ENCODE measurements at regions not wholly inside any gene's neighbourhood (a gene's known extent, or its start where the extent isn't known, plus 50 kb on each side); places are given as distances from the start of the nearest gene placed in this dataset.

GRCh38 chr12:126518596-126519200 is 1453.5 kb downstream of the AACS start:
- DNase-seq (ENCODE audit: low spot score), result no peak

GRCh38 chr12:126519833-126520232 is 1454.6 kb downstream of the AACS start:
- DNase-seq (ENCODE audit: low spot score), result no peak

- DNase-seq (ENCODE audit: low spot score), result no peak
Observed at GRCh38 chr12:126523891-126524290, 1458.7 kb downstream of the AACS start.

- DNase-seq (ENCODE audit: low spot score), result peak; percentile 3
Observed at GRCh38 chr12:126534495-126534894, 1469.3 kb downstream of the AACS start.

- no peak for DNase-seq (ENCODE audit: low spot score)
Observed at GRCh38 chr12:126534942-126535341, 1469.7 kb downstream of the AACS start.

- DNase-seq (ENCODE audit: low spot score), result no peak
Observed at GRCh38 chr12:126535971-126536370, 1470.7 kb downstream of the AACS start.

GRCh38 chr12:126537961-126538530 is 1472.8 kb downstream of the AACS start:
- no peak for DNase-seq (ENCODE audit: low spot score)

GRCh38 chr12:126538888-126539287 is 1473.7 kb downstream of the AACS start:
- DNase-seq (ENCODE audit: low spot score), result no peak

GRCh38 chr12:126545411-126545810 is 1480.2 kb downstream of the AACS start:
- DNase-seq (ENCODE audit: low spot score), result no peak

GRCh38 chr12:126547905-126548304 is 1482.7 kb downstream of the AACS start:
- DNase-seq (ENCODE audit: low spot score), result no peak

GRCh38 chr12:126551869-126552268 is 1486.6 kb downstream of the AACS start:
- no peak for DNase-seq (ENCODE audit: low spot score)

GRCh38 chr12:126554625-126555024 is 1489.4 kb downstream of the AACS start:
- DNase-seq (ENCODE audit: low spot score), result no peak

- no peak for DNase-seq (ENCODE audit: low spot score)
Observed at GRCh38 chr12:126557659-126558058, 1492.4 kb downstream of the AACS start.

- DNase-seq (ENCODE audit: low spot score), result no peak
Observed at GRCh38 chr12:126558219-126558618, 1493.0 kb downstream of the AACS start.

- no peak for DNase-seq (ENCODE audit: low spot score)
Observed at GRCh38 chr12:126558810-126559209, 1493.6 kb downstream of the AACS start.

- no peak for DNase-seq (ENCODE audit: low spot score)
Observed at GRCh38 chr12:126567016-126567415, 1501.8 kb downstream of the AACS start.

- DNase-seq (ENCODE audit: low spot score), result no peak
Observed at GRCh38 chr12:126569706-126570105, 1504.5 kb downstream of the AACS start.

- no peak for DNase-seq (ENCODE audit: low spot score)
Observed at GRCh38 chr12:126570566-126570965, 1505.3 kb downstream of the AACS start.

- no peak for DNase-seq (ENCODE audit: low spot score)
Observed at GRCh38 chr12:126572170-126572569, 1506.9 kb downstream of the AACS start.

- no peak for DNase-seq (ENCODE audit: low spot score)
Observed at GRCh38 chr12:126581655-126582054, 1516.4 kb downstream of the AACS start.

- DNase-seq (ENCODE audit: low spot score), result no peak
Observed at GRCh38 chr12:126582231-126582630, 1517.0 kb downstream of the AACS start.

- no peak for DNase-seq (ENCODE audit: low spot score)
Observed at GRCh38 chr12:126588586-126589249, 1523.5 kb downstream of the AACS start.

GRCh38 chr12:126591533-126591932 is 1526.3 kb downstream of the AACS start:
- no peak for DNase-seq (ENCODE audit: low spot score)

Measured in cerebellar cortex (tissue), 1 donor.